GM21576 (cell line): ENCODE measurements at regions not wholly inside any gene's neighbourhood (a gene's known extent, or its start where the extent isn't known, plus 50 kb on each side); places are given as distances from the start of the nearest gene placed in this dataset.

Source experiments
- ATAC-seq: cut with Tn5 transposase; IDR thresholded peaks from one replicate; pipeline ENCODE4 v1.9.1; 2021; ENCODE audit warnings: mild to moderate bottlenecking, moderate library complexity; ENCODE audit not compliant: unreplicated experiment

DNA sequence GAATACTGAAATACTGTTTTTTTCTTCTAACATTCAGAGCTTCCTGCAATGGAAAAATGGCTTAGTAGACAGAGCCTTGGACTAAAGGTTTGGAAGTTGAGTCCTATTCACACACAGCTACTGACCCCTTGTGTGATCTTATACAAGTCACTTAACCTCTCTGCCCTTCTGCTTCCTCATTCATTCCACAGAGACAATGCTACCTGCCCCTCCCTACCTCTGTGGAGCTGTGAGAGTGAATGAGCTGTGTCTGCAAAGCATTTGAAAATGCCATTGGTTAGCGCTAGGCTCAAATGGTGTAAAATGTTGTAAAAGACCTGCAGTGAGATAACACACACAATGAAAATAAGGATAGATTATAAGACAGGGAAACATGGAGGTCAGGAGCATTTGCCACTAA lies 214.4 kb downstream of the BARHL2 start:
- ATAC-seq, result no peak

DNA sequence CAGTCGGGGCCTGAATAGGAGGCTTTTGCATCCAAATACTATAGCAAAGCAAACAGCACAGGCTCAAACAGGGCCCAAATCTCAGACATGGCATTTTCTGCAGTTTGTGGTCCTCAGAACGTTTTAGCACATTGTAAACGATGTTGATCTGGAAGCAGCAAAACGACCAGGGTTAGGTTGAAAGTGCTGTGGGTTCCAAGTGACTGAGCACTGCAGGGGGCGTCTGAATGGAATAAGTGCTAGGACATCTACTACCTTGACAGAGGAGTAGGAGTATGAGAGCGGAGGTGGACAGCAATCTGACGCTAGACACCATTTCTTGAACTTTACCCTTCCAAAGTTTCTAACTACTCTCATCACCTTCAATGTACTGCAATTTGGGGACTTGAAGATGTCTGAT lies 214.9 kb downstream of the BARHL2 start:
- no peak for ATAC-seq

DNA sequence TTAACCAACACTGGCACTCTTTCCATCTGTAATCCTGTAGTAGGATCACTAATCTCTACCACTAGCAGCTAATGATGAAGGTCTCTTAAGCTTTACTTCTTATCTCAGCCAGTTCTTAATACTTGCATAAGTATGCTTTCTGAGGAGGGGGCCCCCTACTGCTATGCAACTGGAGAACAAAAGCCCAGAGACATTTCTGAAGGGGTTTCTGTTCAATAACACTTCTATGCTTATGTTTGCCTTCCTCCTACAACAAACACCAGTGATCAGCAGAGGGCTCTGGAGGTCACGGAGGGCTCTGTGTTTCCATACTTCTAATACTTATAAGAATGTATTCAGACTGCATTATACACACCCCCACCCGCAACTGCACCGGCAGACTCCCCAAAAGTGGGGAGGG lies 215.8 kb downstream of the BARHL2 start:
- no peak for ATAC-seq

DNA sequence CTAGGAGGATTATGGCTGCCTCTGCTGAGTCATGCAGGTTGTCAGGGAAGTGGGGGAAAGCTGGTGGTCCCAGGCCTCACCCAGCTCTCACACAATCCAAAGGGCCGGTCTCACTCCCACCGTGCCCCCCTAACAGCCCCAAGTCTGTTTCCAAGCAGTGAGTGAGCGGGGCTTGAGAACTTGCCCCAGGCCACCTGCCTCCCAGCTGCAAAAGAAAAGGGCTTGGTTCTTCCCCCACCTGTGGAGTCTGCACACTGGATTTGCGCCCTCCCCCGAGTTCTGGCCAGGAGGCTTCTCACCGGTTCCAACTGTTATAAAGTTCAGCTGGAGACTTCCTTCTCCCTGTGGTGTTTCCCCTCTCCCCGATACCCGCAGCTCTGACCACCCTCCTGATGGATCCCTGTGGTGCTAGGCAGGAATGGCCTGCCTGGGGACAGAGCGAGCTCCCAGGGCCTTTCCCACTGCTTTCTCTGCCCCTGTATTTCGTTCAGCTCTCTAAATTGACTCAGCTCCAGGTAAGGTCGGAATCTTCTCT lies 222.3 kb downstream of the BARHL2 start:
- no peak for ATAC-seq

DNA sequence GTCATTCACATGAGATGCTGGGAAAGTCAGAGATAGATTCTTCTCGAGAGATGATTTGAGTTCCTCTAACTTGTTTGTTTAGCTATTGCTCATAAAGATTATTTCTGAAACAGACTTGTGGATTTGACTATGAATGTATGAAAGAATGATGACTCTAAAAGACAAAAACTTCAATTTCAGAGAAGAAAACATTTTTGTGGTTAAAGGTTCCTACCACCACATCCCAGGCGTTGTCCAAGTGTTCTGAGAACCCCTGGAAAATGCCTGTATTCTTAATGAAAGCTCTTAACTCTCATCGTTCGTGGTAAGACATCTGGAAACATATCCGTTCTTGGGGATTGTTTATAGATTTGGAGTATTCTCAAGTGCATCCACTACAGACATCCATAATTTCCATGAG lies 228.7 kb downstream of the BARHL2 start:
- ATAC-seq, result no peak

DNA sequence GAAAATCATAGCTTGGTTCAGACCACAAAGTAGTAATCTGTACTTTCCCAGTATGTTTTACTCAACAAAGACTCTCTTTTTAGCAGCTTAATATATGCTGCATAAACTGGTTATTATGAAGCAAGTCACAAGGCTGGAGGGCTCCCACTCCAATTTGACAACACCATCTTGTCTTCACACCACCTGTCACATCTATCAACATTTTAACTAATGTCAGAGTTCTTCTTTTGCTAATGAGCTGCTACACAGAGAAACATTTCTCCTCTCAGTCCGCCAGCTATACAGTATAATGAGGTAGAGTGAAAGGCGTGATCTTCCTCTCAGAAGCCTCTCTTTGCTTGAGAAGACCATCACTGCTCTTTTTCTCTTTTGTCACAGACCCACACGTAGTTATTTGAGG lies 230.1 kb downstream of the BARHL2 start:
- no peak for ATAC-seq

DNA sequence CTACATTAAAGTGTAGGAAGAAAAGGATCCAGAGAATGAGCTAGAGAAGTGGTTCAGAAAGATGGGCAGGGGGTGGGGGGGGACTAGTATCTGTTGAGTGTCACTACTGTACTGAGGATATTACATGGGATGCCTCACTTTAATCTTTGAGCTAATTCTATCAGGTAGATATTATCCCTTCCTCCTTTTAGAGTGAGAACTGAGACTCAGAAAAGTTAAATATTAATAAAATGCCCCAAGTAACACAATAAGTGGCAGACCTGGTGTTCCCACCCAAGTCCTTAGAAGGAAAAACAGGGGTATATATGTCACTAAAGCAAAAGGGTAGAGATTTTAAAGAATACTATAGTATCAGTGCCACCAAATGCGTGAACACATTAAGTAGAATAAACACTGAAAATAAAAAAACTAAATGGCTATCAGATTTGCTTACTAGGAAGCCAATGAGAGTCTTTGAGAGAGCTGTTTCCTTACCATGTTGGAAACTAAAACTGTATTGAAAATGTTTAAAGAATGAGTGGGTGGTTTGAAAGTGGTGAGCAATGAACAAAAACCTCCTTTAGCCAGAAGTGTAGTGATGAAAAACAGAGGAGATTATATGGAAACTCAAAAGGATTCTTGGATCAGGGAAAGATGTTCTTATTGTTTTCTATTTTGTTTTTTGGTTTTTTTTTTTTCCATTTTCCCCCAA lies 230.8 kb downstream of the BARHL2 start:
- no peak for ATAC-seq

DNA sequence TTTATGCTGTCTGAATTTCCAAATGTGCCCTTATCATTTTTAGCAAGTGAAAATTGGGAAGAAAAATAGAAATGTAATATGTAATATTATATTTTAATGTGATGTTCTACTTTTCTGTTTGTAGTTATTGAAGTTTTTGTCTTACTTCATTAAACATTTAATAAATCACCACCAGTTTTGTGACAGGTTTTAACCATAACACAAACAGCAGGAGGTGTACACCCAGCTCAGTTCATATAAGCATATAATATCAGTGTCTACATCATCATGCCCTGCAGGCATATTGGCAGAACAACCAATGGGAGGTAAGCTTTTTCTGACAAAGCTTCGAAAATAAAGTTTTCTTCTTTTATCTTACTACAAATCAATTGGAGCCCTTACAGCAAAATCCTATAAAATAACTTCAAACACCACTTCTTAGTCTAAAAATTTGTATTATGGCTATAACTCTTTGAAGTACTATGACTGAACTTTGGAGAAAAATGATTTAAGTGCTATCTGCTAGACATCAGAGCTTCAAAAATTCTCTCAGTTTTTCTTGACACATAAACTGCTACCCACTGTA lies 236.7 kb downstream of the BARHL2 start:
- ATAC-seq, result no peak

DNA sequence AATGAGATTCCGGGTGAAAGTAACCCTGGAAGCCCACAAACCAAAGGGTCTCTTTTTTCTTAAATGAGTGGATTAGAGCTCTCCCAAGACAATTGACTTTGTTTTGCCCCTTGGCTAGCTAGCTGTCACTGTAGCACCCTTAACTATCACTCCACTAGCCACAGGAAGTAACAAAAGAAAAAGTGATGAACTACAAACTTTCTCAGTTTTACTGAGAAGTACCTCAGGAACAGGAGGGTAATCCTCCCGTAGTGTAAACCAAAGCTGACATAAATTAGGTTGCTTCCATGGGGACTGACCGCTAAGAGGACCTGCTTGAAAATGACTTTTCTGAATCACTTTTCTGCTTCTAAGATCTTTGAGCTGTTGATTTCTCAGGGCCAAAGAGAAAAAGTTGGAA lies 240.1 kb downstream of the BARHL2 start:
- ATAC-seq, result no peak

DNA sequence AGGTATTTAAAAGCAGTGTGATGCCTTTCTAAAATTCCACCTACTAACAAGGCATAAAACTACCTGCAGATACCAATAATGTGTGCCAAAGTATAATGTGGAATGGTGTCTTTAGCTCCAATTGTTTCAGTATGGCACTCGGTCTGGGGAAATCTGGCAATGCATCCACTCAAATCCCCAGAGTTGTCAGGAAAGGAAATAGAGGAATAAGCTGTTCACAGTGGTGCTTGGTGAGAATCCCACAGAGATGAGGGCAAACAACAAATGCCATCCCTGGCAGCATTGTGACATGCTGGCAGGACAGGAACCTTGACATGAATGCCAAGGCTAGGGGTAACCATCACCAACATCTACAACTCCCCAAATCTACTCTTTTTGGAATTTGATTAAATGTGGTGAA lies 240.7 kb downstream of the BARHL2 start:
- ATAC-seq, result no peak

DNA sequence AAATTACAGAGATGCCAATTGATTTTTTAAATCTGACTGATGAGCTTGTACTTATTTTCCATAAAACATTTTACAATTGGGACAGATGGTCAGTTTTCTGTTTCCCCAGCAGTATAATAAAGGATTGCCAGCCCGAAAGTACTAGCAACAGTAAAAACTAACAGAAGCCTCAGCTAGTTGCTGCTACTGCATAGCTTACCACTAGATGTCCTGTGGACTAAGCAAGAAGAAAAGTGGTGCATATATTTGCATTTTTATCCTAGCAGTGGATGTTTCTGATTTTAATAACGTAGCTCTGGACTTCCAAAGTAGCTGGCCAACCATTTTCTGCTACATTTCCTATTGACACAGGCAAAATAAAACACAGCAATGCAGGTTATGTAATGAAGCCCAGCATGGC lies 241.5 kb downstream of the BARHL2 start:
- ATAC-seq, result no peak

DNA sequence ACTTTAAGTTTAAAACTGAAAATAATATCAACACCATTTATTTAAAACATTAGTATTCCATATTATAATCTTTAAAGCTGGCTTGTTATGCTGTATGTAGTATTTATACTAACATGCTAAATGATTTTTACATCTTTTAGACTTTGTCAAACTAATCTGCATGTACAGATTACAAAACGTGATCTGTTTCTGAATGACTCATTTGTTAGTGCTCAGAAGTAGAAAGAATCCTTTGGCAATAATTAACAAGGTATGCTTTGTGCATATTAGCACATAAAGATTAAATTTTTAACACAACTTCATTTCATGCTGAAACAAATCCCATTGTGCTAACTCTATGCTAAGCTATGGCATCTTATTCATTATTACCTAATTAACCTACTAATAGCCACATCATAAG lies 242.4 kb downstream of the BARHL2 start:
- no peak for ATAC-seq

DNA sequence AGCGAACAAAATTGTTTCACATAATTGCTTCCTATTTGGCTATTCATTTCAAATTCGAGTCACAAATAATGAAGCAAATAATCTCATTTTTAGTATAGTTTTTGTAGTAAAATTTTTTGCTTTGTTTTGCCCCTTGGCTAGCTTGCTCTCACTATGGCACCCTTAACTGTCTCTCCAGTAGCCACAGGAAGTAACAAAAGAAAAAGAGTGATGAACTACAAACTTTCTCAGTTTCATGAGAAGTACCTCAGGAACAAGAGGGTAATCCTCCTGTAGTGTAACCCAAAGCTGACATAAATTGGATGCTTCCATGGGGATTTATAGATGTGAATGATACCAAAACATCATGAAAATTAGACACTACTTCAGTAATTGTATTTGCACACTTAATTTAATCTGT lies 242.9 kb downstream of the BARHL2 start:
- no peak for ATAC-seq

DNA sequence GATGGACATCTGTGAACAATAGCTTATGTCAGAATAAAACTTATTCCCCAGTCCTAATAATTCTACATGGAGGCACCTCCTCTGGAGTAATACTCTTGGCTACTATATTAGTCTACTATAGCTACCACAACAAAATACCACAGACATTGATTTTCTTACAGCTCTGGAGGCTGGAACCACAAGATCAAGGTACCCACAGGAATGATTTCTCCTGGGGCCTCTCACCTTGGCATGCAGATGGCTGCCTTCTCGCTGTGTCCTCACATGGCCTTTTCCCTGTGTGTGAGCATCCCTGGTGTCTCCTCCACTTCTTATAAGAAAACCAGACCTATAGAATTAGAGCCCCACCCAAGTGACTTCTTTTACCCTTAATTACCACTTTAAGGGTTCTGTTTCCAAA lies 244.3 kb downstream of the BARHL2 start:
- ATAC-seq, result no peak

DNA sequence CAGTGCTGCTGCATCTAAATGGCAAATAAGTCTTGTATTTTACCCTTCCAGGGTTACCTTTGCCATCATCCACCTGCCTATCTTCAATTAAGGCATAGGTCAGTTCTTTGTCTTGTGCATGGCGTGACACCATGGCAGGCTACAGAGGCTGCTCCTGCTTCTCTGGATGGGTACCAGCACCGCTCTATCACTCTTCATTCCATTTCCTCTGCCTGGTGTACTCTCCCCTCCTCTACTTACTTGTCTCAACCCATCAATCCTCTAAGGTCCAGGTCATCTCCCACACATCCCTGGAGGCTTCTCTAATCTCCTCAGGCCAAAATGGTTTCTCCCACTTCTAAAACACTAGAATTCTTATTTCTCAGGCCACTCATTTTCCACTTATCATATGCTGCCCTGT lies 257.5 kb downstream of the BARHL2 start:
- no peak for ATAC-seq

DNA sequence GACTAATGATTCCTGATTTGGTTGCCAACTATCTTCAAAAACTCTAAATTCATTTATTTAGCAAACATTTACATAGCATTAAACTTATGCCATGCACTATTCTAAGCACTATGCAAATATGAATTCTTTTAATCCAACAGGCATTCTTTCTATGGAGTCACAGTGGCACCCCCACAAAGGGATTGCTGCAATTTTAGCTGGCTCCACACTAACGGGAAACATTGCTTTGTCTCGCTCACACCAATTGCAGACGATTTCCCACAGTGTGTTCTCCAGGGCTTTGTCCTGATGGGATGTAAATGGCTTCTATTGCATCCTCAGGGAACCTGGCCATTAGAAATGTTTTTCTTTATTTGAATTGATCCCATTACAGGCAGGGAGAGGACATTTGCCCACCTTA lies 259.1 kb downstream of the BARHL2 start:
- no peak for ATAC-seq

DNA sequence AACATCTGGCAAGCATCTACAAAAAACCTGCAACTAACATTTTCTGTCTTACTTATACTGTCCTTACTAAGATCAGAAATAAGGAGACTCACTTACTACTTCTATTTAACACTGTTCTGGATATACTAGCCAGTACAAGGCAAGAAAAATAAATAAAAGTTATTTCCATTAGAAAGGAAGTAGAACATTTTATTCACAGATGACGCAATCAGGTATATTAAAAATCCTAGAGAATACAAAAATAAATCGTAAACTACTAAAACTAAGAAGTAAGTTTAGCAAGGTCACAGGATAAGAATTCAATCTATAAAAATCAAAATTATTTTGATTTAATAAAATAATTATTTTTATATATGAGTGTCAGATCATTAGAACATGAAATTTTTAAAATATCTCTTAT lies 264.6 kb downstream of the BARHL2 start:
- ATAC-seq, result no peak

DNA sequence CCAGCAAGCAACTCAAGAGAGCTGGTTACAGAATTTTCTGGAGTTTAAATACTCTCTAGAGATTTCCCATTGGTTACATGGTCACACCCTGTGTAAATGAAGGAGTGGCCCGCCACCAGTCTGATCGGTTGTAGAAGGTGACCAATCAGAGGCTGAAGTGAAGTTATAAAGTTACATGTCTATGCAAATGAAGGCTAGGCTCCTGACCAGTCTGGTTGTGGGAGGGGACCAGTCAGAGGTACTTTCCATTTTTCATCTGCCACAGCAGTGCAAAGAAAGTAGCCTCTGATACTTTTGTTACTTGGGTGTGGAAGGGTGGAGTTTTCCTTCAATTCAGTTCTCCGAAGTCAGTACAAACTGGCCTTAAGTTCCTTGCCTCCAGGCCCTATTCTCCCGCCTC lies 273.7 kb downstream of the BARHL2 start:
- no peak for ATAC-seq

DNA sequence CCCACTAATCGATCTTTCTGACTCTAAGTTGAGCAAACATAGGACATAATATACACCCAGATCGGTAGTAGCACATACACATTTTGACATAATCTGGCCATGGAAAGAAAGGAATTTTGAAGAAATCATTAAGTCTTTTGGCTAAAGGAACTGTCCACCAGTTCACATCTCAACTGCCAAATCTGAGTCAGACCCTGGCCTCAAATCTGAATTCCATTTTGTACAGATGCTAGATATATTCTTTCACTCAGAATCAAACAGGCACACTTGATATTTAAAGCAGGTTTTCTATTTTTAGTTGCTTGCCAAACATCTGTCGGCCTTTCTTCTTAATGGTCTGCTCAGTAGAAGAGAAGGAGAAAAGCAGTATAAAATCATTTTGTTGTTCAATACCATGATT lies 281.8 kb downstream of the BARHL2 start:
- ATAC-seq, result no peak

DNA sequence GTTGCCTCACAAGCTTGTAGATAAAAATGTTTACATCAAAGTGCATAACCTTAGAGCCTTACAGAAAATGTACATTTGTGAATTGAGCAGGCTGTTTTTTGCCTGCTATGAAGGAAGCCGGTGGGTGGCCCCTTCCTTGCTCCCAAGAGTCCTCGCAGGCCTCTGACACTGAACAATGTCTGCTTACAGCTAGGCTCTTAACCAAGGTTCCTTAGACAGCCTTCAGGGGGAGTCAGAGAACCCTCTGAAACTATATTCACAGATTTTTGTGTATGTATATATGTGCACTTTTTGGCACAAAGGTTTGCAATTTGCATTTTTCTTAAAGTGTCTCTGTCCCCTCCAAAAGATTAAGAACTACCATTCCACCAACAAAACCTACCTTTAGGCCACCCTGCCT lies 282.6 kb downstream of the BARHL2 start:
- ATAC-seq, result no peak

DNA sequence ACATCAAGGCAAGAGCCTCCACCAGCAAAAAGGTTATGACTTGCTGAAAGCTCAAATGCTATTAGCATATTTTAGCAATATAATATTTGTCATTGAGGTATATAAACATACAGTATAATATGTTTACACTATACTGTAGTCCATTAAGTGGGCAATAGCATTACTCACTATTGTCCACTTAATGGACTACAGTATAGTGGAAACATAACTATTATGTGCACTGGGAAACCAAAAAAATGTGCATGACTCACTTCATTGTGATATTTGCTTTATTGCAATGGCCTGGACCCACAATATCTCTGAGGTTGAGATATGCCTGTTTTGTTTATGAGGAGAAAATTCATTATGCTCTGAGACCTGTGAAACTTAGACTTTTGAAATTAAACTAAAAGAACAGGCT lies 300.0 kb downstream of the BARHL2 start:
- ATAC-seq, result no peak

DNA sequence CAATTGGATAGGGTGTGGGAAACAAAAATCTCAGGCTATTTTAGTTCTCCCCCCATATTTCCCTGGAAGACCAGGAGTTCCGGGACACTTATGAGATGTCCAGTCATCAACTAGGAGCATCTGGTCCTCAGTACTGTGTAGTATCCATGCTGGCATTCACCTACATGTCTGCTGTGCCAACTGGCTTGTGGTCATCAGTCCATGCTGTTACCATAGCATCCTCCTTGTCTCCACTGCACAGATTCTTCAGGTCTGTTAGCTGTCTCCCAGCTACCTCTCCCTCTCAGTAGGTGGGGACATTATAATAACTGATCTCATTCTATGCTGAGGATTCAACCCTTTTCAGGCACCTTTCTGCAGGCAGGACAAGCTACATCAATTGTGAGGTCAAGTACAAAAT lies 302.9 kb downstream of the BARHL2 start:
- ATAC-seq, result no peak

DNA sequence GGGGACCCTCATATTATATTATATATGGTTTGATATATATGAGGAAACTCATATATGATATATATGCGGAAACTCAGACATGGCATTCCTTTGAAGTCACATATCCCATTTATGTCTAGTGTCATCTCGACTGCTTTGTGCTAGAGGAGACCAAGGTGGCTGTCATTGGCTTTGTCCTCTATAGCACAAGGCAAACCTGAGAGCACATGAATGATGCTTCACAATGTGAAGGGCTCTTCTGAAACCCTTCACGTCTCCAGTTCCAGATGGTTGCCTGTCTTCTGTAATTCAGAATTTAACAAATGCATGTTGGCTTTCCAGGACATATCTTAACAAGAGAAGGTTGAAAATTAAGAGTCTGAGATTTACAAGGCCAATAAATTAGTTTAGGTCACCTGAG lies 303.6 kb downstream of the BARHL2 start:
- no peak for ATAC-seq
